ENCODE measurements at regions not wholly inside any gene's neighbourhood (a gene's known extent, or its start where the extent isn't known, plus 50 kb on each side); places are given as distances from the start of the nearest gene placed in this dataset.

- DNase-seq: no peak
Measured at GRCh38 chr15:46121441-46121840, 486.6 kb downstream of the SQOR start.

GRCh38 chr15:46126581-46126980 is 491.8 kb downstream of the SQOR start:
- no peak for DNase-seq

- DNase-seq: no peak
Measured at GRCh38 chr15:46127361-46127874, 492.6 kb downstream of the SQOR start.

- DNase-seq: no peak
Measured at GRCh38 chr15:46129145-46129544, 494.3 kb downstream of the SQOR start.

- no peak for DNase-seq
Measured at GRCh38 chr15:46131876-46132275, 497.0 kb downstream of the SQOR start.

GRCh38 chr15:46137443-46137842 is 502.6 kb downstream of the SQOR start:
- no peak for DNase-seq

- no peak for DNase-seq
Measured at GRCh38 chr15:46146002-46146401, 511.2 kb downstream of the SQOR start.

GRCh38 chr15:46146915-46147314 is 512.1 kb downstream of the SQOR start:
- no peak for DNase-seq

GRCh38 chr15:46151786-46152185 is 517.0 kb downstream of the SQOR start:
- DNase-seq: no peak

- DNase-seq: no peak
Measured at GRCh38 chr15:46166750-46167149, 531.9 kb downstream of the SQOR start.

- DNase-seq: no peak
Measured at GRCh38 chr15:46170326-46170725, 535.5 kb downstream of the SQOR start.

GRCh38 chr15:46174122-46174521 is 539.3 kb downstream of the SQOR start:
- no peak for DNase-seq

- no peak for DNase-seq
Measured at GRCh38 chr15:46177219-46177618, 542.4 kb downstream of the SQOR start.

- no peak for DNase-seq
Measured at GRCh38 chr15:46178138-46178537, 543.3 kb downstream of the SQOR start.

GRCh38 chr15:46207341-46207740 is 572.5 kb downstream of the SQOR start:
- DNase-seq: no peak

GRCh38 chr15:46213551-46213950 is 578.7 kb downstream of the SQOR start:
- DNase-seq: no peak

- DNase-seq: no peak
Measured at GRCh38 chr15:46222826-46223225, 588.0 kb downstream of the SQOR start.

GRCh38 chr15:46229263-46229662 is 594.4 kb downstream of the SQOR start:
- DNase-seq: no peak

- DNase-seq: no peak
Measured at GRCh38 chr15:46231786-46232185, 597.0 kb downstream of the SQOR start.

GRCh38 chr15:46232471-46232870 is 597.6 kb downstream of the SQOR start:
- DNase-seq: no peak

GRCh38 chr15:46242935-46243334 is 608.1 kb downstream of the SQOR start:
- DNase-seq: no peak

- no peak for DNase-seq
Measured at GRCh38 chr15:46251903-46252302, 617.1 kb downstream of the SQOR start.

GRCh38 chr15:46258056-46258455 is 623.2 kb downstream of the SQOR start:
- DNase-seq: no peak

GRCh38 chr15:46260937-46261336 is 626.1 kb downstream of the SQOR start:
- DNase-seq: no peak

GRCh38 chr15:46265664-46266347 is 631.0 kb downstream of the SQOR start:
- no peak for DNase-seq

Measured in CD4-positive, alpha-beta T cell treated with Interleukin-15 for 1 hour (primary cell).